Stimulated activated CD4-positive, alpha-beta T cell treated with anti-CD3 and anti-CD28 coated beads, TNF-alpha, amount 100 ng/mL, for 24 hours (primary cell): ENCODE measurements at regions not wholly inside any gene's neighbourhood (a gene's known extent, or its start where the extent isn't known, plus 50 kb on each side); places are given as distances from the start of the nearest gene placed in this dataset.

ENCODE experiments used
- DNase-seq, 3 experiments: peaks; one replicate each; pipeline ENCODE4 v3.0.0-alpha.2; 2020; ENCODE audit warnings: low read depth in 3 of 3

DNA sequence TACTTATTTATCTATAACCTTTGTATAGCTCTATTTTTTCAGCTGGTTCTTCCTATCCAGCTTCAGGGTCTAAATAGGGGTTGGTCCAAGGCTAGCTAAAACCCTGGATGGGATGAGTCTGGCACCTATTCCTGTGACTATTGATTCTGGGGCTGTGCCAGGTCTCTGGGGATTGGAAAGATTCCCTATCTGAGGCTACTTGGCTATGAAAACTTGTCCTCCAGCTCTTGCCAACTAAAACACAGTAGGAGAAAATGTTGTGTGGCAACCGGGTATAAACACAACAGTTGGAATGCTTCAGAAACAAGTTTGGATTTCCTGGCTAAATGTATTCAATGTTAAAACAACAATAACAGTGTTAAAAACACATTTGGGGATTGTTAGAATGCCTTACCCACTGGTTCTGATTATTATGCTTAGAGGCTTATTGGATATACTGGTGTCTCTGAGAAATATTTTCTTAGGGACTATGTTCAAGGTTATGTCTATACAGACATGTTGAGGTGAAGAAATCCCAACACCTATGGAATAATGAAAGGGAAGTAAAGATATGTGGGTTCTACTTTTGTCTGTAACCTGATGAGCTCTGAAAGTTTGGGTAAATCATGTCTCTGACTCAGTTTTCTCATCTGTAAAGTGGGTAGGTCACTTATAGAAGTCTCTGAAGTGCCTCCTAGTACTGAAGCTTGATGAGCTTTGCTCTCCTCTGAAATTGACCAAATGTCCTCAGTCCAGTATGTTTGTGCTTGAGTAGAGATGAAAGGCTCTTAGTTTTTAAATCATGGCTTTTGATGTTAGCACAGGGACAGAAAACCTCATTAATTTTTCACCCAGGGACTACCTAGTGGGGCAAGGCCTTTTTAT lies 460.7 kb downstream of the MTX2 start:
- no peak for DNase-seq

DNA sequence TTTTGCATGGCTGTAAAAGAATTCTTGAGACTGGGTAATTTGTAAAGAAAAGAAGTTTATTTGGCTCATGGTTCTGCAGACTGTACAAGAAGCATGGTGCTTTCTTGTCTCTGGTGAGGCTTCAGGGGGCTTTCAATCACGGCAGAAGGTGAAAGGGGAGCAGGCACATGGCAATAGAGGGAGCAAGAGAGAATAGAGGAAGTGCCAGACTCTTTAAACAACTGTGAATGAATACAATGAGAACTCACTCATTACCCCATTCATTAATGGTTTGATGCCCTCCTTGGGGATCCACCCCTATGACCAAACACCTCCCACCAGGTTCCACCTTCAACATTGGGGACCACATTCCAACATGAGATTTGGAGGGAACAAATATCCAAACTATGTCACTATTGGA lies 463.5 kb downstream of the MTX2 start:
- no peak for DNase-seq

DNA sequence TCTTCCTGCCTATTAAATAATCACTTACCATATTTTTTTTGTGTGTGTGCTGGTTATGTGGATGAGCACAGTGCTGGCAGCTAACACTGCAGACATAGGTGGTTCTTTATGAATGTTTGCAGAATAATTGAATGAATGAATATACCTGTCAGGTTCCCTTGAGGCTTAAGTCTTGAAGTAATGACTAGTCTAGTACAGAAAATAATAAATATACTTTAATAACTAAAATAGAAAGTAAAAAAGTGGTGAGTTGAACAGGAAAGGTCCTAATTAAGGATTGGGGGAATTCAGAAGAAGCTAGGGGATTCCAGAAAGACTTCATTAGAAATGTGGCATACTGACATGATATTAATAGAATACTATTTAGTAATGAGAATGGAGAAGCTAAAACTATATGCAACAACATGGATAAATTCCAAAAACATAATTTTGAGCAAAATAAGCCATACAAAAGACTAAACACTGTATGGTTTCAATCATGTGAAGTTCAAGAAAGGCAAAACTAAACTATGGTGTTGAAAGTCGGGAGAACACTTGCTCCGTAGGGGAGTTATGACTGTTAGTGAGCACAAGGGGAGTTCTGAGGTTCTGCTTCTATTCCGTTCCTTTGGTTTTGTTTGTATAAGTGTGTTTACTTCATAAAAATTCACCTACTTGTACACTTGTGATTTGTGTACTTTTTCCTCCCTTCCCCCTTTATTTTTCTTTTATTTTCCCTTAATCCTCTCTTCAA lies 464.6 kb downstream of the MTX2 start:
- no peak for DNase-seq

DNA sequence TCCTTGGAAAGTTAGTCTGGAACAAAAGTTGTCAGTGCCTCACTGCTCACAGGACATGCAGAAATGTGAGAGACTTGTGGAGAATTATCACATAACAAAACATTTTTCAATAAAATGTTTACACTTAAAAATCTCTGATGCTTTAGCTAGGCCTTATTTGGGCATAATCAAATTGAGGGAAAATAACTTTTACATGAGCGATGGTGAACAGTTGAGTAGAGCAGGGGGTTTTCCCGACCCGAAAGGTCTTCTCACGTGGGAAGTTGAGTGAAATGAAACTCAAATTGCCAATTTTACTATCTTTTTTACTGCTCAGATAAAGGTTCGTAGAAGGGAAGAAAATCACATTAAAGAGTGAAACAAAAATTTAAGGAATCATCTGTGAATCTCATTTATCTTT lies 465.6 kb downstream of the MTX2 start:
- no peak for DNase-seq

DNA sequence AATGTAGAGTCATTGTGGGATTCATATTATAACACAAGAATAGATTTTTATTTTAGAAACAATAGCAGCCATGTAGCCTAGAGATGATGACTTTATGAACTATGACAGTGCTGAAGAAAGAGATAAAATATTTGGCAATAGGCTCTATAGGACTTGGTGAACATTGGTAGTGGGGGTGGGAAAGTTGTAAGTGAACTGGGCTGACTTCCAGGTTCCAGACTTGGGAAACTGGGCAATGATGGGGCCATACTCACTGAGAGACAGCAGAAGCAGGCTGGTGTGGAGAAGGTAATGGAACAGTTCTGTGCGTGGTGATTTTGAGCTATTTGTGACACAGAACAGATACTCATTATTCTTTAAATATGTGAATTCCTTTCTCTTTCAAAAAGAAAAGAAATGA lies 470.3 kb upstream of the HNRNPA3 start:
- DNase-seq = no peak

DNA sequence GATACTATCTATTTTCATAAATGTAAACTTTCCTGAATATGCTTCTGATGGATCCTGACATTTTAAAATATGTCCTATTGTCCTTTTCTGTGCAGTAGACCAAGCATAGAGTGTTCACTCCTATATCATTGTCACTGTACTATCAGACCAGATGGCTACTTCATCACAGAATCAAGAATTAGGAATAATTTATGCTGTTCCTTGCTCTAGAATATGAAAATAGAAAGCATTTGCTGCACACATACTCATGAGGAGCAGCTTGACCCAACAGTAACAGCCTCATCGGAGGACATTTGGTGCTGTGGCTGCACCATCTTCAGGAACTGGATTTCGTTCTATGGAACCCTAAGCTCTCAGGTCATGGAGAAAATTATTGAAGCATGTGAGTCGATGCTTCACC lies 468.9 kb upstream of the HNRNPA3 start:
- DNase-seq = no peak

DNA sequence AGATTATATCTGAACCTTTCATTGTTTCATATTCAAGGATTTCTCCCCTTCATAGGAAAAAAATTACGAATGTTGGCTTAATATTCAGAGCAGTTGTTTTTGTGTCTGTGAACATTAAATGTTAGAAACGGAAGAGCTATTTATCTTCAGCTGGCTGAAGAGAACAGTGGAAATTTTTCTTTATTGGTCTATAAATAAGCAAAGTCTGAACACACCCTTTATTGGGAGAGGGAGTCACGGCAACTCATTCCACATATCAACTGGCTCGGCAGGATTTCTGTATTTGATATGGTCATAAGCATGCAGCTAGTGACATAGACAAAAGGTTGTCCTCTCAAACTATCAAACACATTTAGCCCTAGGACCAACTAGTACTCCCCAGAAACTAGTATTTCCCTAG lies 468.4 kb upstream of the HNRNPA3 start:
- no peak for DNase-seq

DNA sequence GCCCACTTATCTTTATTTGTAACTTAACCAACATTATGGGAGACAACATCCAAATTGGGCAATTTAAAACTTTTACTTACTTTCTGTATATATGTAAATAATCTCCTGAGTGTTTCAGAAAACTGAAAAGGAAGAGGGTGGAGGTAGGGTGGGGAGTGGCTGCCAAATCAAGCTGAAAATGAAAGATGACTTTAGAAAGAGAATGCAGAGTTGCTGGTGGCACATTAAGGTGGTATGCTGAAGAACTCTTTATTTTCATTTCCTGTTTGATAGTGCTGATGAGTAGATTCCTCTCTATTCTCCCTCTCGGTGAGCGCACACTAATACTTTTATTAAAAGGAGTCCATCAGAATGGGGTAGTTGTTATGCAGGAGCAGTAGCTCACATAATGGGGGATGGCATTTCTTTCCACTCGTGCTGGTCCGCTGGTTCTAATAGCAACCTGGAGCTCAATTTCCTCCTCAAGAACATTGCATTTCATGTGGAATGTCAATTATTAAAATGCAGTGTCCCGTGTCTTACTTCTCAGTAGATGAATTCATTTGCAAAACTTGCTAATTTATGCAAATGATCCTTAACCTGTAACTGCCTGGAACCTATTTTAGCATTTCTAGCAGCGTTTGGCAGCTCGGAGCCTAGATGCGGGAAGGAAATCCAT lies 466.9 kb upstream of the HNRNPA3 start:
- DNase-seq = no peak

DNA sequence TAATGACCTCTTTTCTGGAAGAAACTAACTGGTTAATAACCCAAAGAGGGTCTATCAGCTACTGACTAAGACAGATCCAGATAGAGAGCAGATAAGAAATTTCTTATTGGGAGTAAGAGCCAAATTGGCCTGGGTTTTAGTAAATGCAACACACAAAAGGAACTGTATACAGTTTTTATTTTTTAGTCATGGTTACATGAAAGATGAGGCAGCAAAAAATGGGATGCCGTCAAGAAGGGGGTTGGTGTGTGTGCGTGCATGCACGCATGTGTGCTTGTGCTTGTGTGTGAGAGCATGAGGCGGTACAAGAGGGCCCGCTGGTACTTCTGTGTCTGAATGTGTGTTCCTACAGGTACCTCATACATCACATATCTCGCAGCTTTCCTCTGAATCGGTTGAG lies 466.2 kb upstream of the HNRNPA3 start:
- DNase-seq = no peak

DNA sequence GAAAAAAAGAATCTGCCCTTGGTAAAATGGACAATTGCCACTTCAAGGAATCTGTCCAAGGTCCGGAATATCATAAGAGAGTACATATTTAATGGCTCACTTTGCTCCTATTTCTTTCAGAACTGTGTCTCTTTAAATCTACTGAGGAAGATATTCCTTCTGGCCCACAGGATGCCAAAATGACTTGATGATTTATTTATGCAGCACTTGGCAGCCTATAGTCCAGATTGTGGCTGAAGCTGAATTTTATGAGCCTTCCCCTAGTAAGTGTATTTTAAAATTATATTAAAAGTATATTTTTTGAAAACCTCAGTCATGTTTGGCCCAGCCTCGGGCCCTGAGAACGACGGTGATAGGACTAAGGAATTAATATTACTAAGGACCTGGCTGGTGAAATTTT lies 465.1 kb upstream of the HNRNPA3 start:
- no peak for DNase-seq

DNA sequence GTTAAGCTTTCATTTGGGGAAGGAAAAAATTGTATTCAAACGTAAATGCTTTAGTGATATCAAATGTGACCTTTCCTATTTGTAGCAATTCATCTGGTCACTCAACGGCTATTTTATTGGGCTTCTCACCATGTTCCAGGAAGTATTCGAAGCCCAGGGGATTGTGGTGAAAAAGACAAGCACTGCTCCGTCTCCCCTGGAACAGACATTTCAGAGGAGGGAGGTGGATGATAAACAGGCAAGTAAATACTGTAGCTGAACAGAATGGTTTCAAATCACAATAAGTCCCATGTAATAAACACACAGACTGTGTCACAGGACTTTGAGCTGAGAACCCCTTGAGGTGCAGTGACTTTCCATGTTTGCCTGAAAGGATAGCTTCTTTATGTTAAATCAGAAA lies 464.7 kb upstream of the HNRNPA3 start:
- no peak for DNase-seq

DNA sequence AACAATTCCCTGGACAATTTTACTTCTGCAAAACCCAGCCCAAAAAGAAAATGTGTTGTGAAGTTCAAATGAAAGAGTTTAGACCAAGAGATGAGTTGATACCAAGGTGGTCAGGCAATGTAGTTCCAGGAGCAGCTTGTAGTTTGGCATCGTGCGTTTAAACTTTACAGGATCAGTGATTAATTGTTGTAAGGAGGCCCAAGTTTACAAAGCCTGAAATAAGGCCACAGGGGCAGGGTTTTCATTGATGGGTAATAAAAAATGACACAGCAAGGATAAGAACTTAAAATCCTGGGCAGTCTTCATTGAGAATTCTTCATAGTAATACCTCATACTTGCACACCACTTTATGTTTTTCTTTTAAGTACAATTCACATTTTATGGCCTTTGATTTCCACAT lies 463.9 kb upstream of the HNRNPA3 start:
- no peak for DNase-seq

DNA sequence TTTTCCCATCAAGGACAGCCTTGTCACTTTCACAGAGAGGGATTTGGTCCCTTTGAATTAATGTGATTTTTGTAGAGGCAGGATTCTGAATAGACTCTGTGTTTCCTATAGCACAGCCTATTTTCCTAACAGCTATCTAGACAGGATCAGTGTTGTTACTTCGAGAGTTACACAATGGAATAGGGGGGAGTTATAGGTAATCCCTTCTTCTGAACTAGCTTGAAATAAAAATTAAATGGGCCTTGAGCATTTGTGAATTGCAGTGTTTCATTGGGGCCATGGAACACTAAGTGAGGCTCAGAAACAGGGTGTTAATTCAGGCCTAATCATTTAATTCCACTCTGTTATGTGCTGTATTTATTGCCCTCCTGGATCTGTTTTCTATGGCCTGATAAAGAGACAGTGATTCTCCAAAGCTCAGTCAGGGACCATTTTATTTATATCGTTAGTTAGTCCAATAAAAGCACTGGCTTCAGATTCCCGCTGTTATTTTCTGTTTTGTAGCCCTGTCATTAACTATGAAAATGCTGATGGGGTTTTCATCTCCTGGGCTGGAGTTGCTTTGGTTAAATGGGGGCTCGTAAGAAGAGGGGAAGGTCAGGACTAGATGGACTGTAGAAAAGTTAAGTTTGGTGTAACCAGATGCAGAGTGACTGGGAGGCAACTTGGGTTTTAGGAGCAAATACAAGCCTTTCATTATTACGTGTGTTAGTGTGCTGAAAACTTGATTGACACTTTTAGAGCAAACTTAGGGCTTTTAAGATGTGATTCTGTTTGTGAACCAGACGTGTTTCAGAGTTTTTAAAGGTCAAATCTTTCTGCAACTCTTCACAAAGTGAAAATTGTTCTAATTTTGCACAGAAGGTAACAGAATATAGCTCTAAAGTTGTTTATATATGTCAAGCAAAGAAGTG lies 461.0 kb upstream of the HNRNPA3 start:
- DNase-seq = no peak

DNA sequence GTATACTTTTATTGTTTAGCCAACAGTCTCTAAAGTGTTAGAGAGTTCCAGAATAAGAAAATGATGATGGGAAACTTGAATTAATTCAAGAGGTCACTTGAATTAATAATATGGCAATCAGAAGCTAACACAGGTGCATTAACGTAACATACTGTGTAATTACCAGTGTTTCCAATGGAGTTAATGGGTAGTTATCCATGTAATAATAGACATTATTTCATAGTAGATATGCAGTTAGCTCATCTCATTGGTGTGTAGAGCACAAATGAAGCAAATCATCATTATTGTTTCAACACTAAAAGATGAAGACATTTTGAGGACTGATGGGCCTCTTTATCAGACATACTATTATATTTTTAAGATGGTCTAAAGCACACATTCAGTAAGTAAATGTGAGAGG lies 460.3 kb upstream of the HNRNPA3 start:
- no peak for DNase-seq

DNA sequence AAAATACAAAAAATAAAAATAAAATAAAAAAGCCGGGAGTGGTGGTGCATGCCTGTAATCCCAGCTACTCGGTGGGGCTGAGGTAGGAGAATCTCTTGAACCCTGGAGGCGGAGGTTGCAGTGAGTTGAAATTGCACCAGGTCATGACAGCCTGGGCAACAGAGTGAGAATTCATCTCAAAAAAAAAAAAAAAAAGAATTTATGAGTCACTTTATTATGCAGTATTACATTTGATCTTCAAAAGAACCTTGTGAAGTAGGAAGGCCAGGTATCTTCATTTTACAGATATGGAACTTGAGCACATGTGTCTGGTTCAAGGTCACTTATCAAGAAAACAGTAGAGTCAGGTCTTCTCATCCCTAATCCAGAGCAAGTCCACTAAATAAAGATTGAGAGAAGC lies 459.4 kb upstream of the HNRNPA3 start:
- no peak for DNase-seq

DNA sequence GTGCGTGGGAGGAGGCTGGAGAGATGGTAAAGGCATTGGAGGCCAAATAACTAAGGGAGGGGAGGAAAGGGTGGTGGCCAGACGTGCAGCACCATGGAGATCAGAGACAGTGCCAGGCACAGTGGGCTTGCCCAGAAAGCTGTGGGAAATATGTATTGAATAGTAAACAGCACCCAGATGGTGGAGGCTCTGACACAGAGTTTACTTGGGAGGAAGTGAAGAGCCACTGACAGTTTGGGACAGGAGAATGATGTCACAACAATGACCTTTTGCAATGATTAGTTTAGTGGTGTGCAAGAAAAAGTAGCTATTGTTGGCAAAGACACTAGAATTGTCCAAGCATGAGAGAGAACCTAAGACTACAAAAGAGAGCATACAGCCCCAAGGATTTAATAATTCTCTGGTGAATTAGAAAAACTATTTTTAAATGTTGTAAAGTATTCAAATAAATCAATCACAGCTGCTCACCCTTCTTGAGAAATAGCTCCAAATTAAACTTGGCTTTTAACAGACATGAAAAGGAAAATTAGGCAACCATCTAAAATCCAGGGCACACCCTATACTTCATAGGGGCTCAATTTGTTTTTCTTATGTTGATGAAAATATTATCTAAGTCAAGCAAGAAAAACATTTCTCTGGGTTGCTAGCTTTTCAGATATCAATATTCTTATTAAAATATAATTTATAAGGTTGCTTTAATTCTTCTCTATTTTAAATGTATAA lies 458.7 kb upstream of the HNRNPA3 start:
- no peak for DNase-seq

DNA sequence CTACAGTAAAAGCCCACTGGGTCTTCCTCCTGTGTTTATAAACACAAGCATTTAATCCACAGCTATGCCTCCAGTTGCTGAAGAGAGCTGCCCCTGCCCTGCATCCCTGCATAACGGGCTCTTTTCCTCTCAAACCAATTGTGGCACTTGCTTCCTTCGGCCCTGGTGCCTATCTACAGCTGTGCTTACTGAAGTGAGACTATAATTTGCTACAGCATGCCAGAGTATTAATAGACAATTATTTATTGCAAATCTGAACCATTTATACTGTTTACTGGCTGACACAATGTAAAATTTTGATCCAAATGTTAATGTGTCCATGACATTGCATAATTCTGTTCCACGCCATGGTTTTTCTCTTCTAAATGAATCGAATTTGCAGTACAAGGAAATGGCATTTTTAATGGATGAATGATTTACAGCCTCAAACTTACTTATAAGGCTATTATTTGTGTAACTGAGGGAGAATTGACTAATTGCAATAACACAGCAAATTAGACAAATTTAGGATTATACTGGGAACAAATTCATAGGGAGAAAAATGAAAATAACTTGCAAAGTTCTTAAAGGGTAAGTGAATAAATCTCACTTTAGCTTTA lies 457.0 kb upstream of the HNRNPA3 start:
- DNase-seq = no peak

DNA sequence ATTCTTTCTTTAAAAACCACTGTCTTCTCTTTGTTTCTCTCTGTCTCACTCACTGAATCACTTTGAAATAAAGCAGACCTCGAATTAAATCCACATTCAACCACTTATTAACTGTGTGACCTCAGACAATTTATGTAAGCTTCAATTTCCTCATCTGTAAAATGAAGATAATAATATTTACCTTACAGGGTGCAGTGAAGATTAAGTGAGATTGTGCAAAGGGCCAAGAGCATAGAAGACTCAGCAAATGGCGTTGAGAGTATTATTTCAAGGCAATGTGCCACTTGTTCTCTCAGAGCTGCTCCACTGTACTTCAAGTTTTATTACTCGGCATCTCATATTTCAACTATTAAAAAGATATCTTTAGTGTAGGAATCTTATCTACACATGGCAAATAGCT lies 454.2 kb upstream of the HNRNPA3 start:
- no peak for DNase-seq

DNA sequence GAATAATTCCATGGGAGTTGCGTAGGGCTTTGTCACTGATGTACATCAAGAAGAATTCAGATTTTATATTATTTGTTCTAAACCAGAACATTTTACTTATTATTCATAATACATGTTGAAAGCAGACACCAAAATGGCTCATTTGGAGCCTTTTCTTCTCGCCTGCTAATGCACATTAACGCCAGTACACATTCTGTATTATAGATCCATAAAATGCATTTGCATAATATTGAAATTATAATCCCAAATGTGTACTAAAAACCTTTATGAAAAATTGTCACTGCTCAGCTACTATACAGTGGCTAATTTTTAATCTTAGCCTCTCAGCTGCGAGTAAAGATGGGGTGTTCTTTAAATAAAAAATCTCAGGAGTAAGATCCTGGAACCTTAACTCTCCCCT lies 452.2 kb upstream of the HNRNPA3 start:
- no peak for DNase-seq

DNA sequence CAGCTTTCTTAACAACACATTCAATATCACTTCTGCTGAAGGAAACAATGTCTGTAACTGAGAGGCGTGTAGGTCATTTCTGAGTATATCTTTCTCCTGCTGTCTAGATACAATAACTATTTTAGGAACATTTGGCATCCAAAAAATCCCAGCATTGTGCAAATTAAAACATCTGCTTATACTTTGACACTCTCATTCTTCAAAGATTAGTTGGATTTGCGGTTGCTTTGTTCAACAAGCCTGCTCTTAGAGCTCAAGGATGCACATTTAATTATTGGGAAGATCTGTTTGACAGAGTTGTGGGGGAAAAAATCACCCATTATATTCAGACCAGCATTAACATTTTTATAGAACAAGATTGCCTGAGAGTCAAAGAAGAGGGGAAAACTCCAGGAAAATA lies 449.5 kb upstream of the HNRNPA3 start:
- no peak for DNase-seq
